ENCODE measurements at regions not wholly inside any gene's neighbourhood (a gene's known extent, or its start where the extent isn't known, plus 50 kb on each side); places are given as distances from the start of the nearest gene placed in this dataset.

- TF ChIP-seq EGR1 (IDR thresholded peaks at IDR 0.05; ENCODE audit: low read depth) = no peak
- TF ChIP-seq, protein P1, sequence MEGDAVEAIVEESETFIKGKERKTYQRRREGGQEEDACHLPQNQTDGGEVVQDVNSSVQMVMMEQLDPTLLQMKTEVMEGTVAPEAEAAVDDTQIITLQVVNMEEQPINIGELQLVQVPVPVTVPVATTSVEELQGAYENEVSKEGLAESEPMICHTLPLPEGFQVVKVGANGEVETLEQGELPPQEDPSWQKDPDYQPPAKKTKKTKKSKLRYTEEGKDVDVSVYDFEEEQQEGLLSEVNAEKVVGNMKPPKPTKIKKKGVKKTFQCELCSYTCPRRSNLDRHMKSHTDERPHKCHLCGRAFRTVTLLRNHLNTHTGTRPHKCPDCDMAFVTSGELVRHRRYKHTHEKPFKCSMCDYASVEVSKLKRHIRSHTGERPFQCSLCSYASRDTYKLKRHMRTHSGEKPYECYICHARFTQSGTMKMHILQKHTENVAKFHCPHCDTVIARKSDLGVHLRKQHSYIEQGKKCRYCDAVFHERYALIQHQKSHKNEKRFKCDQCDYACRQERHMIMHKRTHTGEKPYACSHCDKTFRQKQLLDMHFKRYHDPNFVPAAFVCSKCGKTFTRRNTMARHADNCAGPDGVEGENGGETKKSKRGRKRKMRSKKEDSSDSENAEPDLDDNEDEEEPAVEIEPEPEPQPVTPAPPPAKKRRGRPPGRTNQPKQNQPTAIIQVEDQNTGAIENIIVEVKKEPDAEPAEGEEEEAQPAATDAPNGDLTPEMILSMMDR (IDR thresholded peaks at IDR 0.05 in 2 of 3, conservative IDR thresholded peaks at IDR 0.05 in 1 of 3; ENCODE audit: borderline replicate concordance in 1 of 3, insufficient read depth in 1 of 3, low read depth in 2 of 3, low read length in 2 of 3) = no peak
- no peak for TF ChIP-seq CEBPB (IDR thresholded peaks at IDR 0.05; ENCODE audit: low read depth)
- TF ChIP-seq ZNF274 (IDR thresholded peaks at IDR 0.05; ENCODE audit: low read depth, low read length) = no peak
- no peak for TF ChIP-seq POLR2A (IDR thresholded peaks at IDR 0.05; ENCODE audit: borderline replicate concordance, extremely low read depth, insufficient read depth, insufficient read length)
- TF ChIP-seq SP1 (IDR thresholded peaks at IDR 0.05; ENCODE audit: low read depth) = no peak
- TF ChIP-seq SRF (IDR thresholded peaks at IDR 0.05; ENCODE audit: low read depth) = no peak
- TF ChIP-seq EZH2phosphoT487 (IDR thresholded peaks at IDR 0.05; ENCODE audit: borderline replicate concordance) = no peak
Observed at GRCh38 chr1:60694980-60695379, 387.4 kb upstream of the NFIA start.

All from HCT116 (cell line).